Keratinocyte (primary cell): ENCODE measurements at regions not wholly inside any gene's neighbourhood (a gene's known extent, or its start where the extent isn't known, plus 50 kb on each side); places are given as distances from the start of the nearest gene placed in this dataset.

ENCODE experiments used
- DNase-seq: peaks from one replicate; pipeline ENCODE4 v3.0.0-alpha.2; 2011; ENCODE audit warnings: low read depth, missing footprints, low spot score
- FAIRE-seq: peaks from 2 replicates; lab custom pipeline; 2011; peaks lifted over from hg19 to GRCh38; lab: Jason Lieb, UNC
- H2AFZ ChIP-seq: 2 replicates; pipeline ENCODE4 v1.6.0; 2012; ENCODE audit warnings: low read length, control low read depth, inconsistent platforms; ENCODE audit not compliant: control insufficient read depth
- H3K27ac ChIP-seq: 2 replicates; pipeline ENCODE4 v1.5.1; 2011; ENCODE audit warnings: low read length; ENCODE audit not compliant: control insufficient read depth, insufficient read depth
- H3K27me3 ChIP-seq: 3 replicates; pipeline ENCODE4 v1.6.0; 2011; ENCODE audit warnings: low read length; ENCODE audit not compliant: control insufficient read depth, insufficient read depth; ENCODE audit errors: extremely low read depth
- H3K36me3 ChIP-seq, 2 experiments: 2 replicates in 1 of 2; 3 replicates in 1 of 2; pipeline ENCODE4 v1.5.1; 2011; ENCODE audit warnings: low read length in 2 of 2, mild to moderate bottlenecking in 1 of 2; ENCODE audit not compliant: control insufficient read depth in 2 of 2, insufficient read depth in 2 of 2; ENCODE audit errors: extremely low read depth in 1 of 2
- H3K4me1 ChIP-seq: 3 replicates; pipeline ENCODE4 v1.5.1; 2011; ENCODE audit warnings: low read length; ENCODE audit not compliant: control insufficient read depth, insufficient read depth; ENCODE audit errors: extremely low read depth
- H3K4me2 ChIP-seq: 3 replicates; pipeline ENCODE4 v1.6.0; 2011; ENCODE audit warnings: low read depth, low read length; ENCODE audit not compliant: control insufficient read depth, insufficient read depth; ENCODE audit errors: extremely low read depth
- H3K4me3 ChIP-seq, 3 experiments: fragments of 200-600 bp in 1 of 3; sonication (generic) in 1 of 3; 2 replicates in 2 of 3; 3 replicates in 1 of 3; pipeline ENCODE4 v1.5.1; 2011 to 2016; ENCODE audit warnings: low read length in 3 of 3, mild to moderate bottlenecking in 3 of 3, control low read depth in 2 of 3, inconsistent platforms in 1 of 3, low read depth in 1 of 3, mixed read lengths in 1 of 3, mixed run types in 1 of 3, moderate library complexity in 1 of 3; ENCODE audit not compliant: control insufficient read depth in 2 of 3, insufficient read depth in 2 of 3; ENCODE audit errors: extremely low read depth in 1 of 3
- H3K79me2 ChIP-seq: 2 replicates; pipeline ENCODE4 v1.6.0; 2012; ENCODE audit warnings: low read length; ENCODE audit not compliant: control insufficient read depth, insufficient read depth
- H3K9ac ChIP-seq: 3 replicates; pipeline ENCODE4 v1.6.0; 2011; ENCODE audit warnings: low read length; ENCODE audit not compliant: control insufficient read depth, insufficient read depth; ENCODE audit errors: extremely low read depth
- H3K9me1 ChIP-seq: 3 replicates; pipeline ENCODE4 v1.6.0; 2011; ENCODE audit warnings: low read length; ENCODE audit not compliant: control insufficient read depth, insufficient read depth; ENCODE audit errors: extremely low read depth
- H3K9me3 ChIP-seq: 2 replicates; pipeline ENCODE4 v1.5.1; 2012; ENCODE audit warnings: low read depth, low read length; ENCODE audit not compliant: control insufficient read depth
- H4K20me1 ChIP-seq: 3 replicates; pipeline ENCODE4 v1.6.0; 2011; ENCODE audit warnings: low read length; ENCODE audit not compliant: control insufficient read depth, insufficient read depth; ENCODE audit errors: extremely low read depth
- CTCF ChIP-seq, 3 experiments: IDR thresholded peaks in 1 of 3; conservative IDR thresholded peaks in 1 of 3; optimal IDR thresholded peaks in 1 of 3; 2 replicates in 2 of 3; 3 replicates in 1 of 3; pipeline versions ENCODE3 to v1.5.1; 2011; ENCODE audit warnings: low read length in 3 of 3, mild to moderate bottlenecking in 3 of 3, moderate library complexity in 2 of 3, control low read depth in 1 of 3, inconsistent platforms in 1 of 3; ENCODE audit not compliant: insufficient read depth in 2 of 3; ENCODE audit errors: extremely low read depth in 1 of 3
- EZH2 ChIP-seq: IDR thresholded peaks from one replicate; pipeline ENCODE4 v1.6.1; 2012; ENCODE audit warnings: inconsistent platforms, mild to moderate bottlenecking, low read length, moderate library complexity
- dilution Hi-C: fragments of 300-500 bp; cut with MboI; formaldehyde crosslinking; loops from one replicate; pipeline ENCODE4 v1.7.0; 2020; ENCODE audit warnings: low sequenced_read_pairs; ENCODE audit not compliant: extremely low pct_ligation_motif_present

- no peaks in the 10 kb centered on the region for H4K20me1 ChIP-seq
- H3K9me1 ChIP-seq = no peaks in the 10 kb centered on the region
- dilution Hi-C loops = no loop called here
- no peak for FAIRE-seq
- H3K79me2 ChIP-seq = no peaks in the 10 kb centered on the region
- no peak overlapping the region for H3K9ac ChIP-seq
- no peaks in the 10 kb centered on the region for H3K4me1 ChIP-seq
- no peak overlapping the region for H3K27ac ChIP-seq
- no peaks in the 10 kb centered on the region for H3K36me3 ChIP-seq
- H2AFZ ChIP-seq = no peak overlapping the region
- no peaks in the 10 kb centered on the region for H3K27me3 ChIP-seq
- H3K9me3 ChIP-seq = no peaks in the 10 kb centered on the region
- H3K4me3 ChIP-seq = no peak overlapping the region
- DNase-seq = no peak
- no peak overlapping the region for H3K4me2 ChIP-seq
- no peak for TF ChIP-seq CTCF (optimal IDR thresholded peaks at IDR 0.05 in 1 of 3, IDR thresholded peaks at IDR 0.05 in 1 of 3, conservative IDR thresholded peaks at IDR 0.05 in 1 of 3; ENCODE audit: extremely low read depth in 1 of 3, insufficient read depth in 2 of 3, low read length in 3 of 3)
- TF ChIP-seq EZH2 = no peak
Observed at GRCh38 chr11:15406851-15407351, 292.2 kb downstream of the INSC start.

- H3K27me3 ChIP-seq = no peaks in the 10 kb centered on the region
- no peaks in the 10 kb centered on the region for H4K20me1 ChIP-seq
- no peak overlapping the region for H3K4me2 ChIP-seq
- FAIRE-seq (no peak), DNase-seq (no peak)
- no peaks in the 10 kb centered on the region for H3K79me2 ChIP-seq
- no peaks in the 10 kb centered on the region for H3K9me1 ChIP-seq
- no peak overlapping the region for H3K4me3 ChIP-seq
- H3K4me1 ChIP-seq = no peaks in the 10 kb centered on the region
- no peak overlapping the region for H3K27ac ChIP-seq
- H2AFZ ChIP-seq = no peak overlapping the region
- no peak for TF ChIP-seq EZH2
- TF ChIP-seq CTCF (optimal IDR thresholded peaks at IDR 0.05 in 1 of 3, IDR thresholded peaks at IDR 0.05 in 1 of 3, conservative IDR thresholded peaks at IDR 0.05 in 1 of 3; ENCODE audit: extremely low read depth in 1 of 3, insufficient read depth in 2 of 3, low read length in 3 of 3) = no peak
- no peaks in the 10 kb centered on the region for H3K9me3 ChIP-seq
- no peaks in the 10 kb centered on the region for H3K36me3 ChIP-seq
- no peak overlapping the region for H3K9ac ChIP-seq
- dilution Hi-C loops = no loop called here
Observed at GRCh38 chr11:15412054-15412453, 297.3 kb downstream of the INSC start.
